Hepatic stellate cell (primary cell): ENCODE measurements at regions not wholly inside any gene's neighbourhood (a gene's known extent, or its start where the extent isn't known, plus 50 kb on each side); places are given as distances from the start of the nearest gene placed in this dataset.
"Not testable (repeated sequence)": the region's sequence is repeated elsewhere in the genome, so short reads cannot be mapped to it uniquely, and the experiment has no call there.

Experiments used
- DNase-seq: peaks from one replicate; pipeline ENCODE4 v3.0.0; 2011; ENCODE audit warnings: low spot score

DNA sequence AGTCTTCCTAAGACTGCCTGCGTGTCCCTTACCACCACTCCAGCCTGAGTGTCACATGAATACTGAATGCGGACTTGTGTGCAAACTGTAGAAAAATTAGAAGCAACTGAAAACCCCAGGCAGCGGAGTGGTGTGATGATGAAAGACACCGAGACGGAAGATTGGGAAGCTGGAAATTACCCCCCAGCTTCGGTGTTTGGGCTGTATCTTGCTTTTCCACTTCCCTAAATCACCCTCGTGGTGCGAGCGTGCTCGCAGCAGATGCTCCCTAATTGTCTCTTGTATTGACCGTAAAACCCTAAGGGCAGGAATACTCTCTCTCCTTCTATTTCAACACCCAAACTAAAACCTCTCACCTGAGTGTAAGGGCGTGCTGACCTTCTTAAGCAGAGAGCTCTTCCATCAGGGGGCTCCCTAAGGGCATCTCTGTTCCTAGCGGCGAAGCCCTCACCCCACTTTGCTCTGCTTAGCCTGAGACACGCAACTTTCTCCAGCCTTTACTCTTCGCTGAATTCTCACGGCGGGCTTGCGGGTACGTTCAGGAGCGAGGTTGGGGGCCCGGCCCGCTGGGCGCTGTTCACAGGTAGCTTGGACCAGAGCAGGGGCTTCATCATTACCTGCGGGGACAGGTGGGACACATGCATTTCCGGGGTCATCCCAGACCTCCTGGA, 62.4 kb downstream of the CRYBB2 start:
- DNase-seq, result no peak

DNA sequence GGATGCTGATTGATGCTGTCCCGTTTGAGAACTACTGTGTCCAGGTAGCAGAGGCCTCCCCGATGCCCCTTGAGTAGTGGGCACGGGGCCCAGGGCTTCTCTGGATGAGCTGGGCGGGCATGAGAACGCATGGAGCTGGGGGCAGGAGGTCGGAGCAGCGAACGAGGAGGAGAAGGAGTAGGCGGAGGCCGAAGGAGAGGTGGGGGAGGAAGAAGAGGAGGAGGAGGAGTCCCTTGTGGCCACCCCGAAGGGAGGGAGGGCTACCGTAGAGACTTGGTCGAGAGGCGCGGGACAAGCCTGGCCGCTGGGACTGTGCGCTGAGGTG, 62.9 kb downstream of the CRYBB2 start:
- DNase-seq, result no peak

DNA sequence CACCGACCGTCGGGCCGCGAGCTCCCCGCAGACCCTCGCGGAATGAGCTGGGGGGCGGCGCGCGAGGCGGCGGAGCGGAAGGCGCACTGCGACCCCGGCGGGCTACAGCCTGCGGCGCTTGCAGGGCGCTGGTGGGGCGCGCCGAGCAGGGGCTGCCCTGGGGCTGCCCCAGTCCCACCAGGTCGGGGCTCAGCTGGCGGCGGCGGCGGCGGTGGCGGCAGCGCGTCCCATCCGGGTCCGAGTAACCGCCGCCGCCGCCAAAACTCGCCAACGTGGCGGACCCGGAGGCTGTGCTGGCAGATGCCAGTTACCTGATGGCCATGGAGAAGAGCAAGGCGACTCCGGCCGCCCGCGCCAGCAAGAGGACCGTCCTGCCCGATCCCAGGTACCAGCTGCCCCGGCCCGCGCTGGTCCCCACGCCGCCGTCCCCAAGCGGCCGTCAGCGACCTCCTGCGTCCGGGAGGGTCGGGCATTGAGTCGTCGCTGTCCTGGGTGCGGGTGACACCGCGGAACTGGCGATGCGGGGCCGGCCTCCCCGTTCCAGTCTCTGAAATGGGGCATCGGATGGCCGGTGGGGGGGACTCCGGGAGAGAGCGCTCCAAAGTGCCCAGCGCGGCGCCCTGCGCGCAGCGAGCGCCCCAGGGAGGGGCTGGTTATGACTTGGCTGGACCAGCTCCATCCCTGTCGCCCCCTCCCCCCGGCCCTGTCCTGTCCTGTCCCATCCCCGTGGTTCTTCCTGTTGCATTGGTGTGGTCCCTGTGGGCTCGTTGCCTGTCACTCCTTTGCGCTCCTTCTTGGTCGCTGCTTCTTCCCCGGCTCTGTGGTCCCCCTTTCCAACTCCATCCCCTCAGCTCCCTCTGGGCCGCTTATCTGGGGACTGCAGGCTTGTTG, 63.5 kb downstream of the CRYBB2 start:
- no peak for DNase-seq

DNA sequence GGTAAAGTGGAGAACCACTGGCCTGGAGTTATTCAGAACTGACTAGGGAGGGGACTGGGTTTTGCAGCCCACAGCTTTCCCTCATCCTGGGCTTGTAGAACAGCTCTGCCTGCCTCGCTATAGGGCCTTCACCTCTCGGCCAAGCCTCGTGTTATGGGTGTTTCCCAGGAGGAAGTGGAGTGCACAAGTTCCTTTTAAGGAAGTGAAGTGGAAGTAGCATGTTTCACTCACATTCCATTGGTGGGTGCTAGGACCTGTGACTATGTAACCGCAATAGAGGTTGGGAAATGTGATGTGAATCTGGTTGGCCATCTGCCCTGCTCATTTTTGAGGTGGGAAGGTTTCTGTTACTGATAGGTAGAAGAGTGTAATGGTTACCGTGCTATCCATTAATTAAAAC, 69.0 kb downstream of the CRYBB2 start:
- DNase-seq, result not testable (repeated sequence)

DNA sequence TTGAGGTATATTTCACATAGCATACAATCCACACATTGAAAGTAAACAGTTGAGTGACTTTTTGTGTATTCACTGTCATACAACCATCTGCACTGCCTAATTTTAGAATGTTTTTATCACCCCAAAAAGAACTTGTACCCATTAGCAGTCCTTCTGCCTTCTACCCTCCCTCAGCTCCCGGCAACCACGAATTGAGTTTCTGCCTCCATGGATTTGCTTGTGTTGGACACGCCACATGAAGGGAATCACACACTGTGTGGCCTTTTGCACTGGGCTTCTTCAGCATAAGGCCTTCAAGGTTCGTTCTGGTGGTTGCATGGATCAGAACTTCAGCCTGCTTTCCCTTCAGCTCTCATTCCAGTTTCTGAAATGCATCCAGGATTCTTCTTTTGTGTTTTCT, 82.5 kb downstream of the CRYBB2 start:
- not testable (repeated sequence) for DNase-seq

DNA sequence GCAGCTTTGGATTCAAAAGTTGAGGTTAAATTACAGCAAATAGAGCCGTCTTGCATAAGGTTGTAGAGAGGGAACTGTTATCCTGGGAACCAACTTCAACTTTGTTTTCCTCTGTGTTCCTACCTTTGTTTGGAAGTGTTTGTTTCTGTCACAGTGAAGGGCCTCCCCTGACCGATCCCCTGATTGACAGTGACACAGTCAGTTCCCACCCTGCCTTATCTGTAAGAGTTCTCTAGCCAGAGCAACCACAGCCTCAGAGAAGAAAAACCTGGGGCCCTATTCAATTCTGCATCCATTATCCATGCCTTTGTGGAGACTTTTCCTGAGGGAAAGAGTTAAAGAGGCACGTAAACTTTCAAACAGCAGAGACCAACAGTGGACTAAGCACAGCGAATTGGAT, 90.1 kb downstream of the CRYBB2 start:
- DNase-seq, result not testable (repeated sequence)

DNA sequence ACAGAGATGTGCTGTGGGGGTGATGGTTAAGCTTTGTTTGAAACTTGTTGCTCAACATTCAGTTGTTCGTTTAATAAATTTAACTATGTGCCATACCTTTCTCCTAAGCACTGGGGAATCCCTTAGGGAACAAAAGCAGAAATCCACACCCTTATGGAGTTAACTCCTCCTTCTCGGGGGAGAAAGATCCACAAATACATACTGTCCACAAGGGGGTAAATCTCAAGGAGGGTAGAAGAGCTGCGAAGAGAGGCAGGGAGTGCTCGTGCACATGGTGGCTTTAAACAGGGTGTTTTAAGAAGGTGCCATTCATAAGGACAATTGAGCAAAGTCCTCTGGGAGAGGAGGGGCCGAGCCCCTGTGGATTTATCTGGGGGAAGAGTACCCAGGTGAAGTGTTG, 92.5 kb downstream of the CRYBB2 start:
- not testable (repeated sequence) for DNase-seq

DNA sequence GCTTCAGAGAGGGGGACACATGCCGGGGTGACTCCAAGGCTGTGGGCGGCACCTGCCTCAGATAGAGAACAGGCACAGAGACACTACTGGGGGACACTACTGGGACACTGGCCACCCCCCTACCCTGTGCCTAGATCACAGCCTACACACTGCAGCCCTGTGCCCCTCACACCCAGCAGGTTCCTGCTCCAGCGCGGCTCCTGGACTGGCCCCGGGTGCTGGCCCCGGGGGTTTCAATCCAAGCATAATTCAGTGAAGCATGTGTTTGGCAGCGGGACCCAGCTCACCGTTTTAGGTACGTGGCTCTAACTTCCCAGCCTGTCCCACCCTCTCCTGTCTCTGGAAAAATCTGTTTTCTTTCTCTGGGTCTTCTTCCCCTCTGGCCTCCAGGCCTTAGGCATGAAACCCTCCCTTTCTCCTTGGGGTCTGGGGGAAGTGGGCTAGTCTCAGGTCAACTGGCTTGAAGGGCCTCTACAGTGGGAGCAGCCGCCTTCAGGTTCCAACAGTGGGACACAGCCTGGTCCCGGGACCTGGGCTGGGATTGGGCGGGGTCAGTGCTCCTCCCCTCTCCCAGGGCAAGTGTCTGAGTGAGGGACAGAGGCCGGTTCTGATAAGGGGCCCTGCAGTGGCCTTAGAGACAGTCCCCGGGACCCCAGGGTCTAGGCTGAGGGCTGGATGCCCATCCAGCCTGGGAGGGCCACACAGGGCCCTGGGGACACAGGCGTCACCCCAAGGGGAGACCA, 98.8 kb downstream of the CRYBB2 start:
- DNase-seq, result no peak

DNA sequence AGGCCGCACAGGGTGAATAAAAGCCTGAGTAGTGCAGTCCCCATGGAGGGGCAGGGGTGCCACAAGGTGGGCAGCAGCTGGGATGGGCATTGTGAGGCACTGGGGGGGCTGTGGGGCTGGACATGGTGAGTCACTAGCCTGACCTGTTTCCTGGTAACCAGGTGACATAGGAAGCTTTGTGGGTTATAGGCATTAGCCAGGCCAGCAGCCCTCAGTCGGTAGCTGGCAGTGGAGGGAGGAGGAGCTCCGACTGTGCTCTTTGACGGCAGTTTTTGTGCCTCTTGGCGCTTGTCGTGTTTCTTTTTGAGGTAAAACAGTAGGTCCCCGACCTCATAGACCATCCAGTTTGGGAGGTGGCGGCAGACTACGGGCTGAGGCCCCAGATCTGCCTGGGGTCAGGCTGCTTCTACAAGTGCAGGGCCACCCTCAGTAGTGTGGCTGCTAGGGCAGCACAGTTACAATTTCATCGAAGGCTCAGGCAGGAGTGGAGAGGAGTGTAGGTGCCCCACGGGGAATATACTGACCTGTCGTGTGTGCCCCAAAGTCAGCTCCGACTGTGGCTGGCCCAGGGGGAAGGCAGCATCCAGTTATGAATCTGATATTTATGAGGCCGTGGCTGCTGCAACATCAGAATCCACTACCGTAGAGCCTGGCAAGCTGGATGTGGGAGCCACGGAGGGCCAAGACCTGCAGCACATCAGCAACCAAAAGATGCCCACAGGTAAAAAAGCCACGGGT, 107.7 kb downstream of the CRYBB2 start:
- DNase-seq, result no peak

DNA sequence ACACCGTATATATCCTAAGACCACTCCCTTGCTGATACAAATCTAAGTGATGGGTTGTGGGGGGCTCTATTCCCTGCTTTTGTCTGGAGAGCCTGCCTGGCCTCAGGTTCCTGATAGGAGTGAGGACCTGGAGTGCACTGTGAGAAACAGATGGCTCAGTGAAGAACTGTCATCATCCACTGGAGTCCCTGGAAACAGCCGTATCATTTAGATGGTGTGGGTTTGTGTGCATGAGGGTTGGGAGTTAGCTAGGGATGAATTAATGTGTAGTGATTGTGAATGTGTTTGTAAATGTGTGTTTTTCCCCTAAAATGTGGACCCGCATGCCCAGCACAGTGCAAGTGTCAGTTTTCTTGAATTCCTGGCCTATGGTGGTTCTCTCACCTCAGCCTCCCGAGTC, 111.6 kb downstream of the CRYBB2 start:
- no peak for DNase-seq

DNA sequence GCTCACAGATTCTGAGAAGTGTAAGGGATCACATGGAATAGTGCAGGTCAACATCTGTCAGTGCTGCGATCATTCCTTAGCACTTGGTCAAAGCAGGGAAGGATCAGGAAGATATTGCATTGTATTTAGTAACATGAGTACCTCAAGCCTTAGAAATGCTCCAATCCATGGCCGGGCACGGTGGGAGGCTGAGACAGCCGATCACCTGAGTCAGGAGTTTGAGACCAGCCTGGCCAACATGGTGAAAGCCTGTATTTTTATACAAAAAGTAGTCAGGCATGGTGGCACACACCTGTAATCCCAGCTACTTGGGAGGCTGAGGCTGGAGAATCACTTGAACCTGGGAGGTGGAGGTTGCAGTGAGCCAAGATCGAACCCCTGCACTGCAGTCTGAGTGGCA, 112.5 kb downstream of the CRYBB2 start:
- DNase-seq, result not testable (repeated sequence)

DNA sequence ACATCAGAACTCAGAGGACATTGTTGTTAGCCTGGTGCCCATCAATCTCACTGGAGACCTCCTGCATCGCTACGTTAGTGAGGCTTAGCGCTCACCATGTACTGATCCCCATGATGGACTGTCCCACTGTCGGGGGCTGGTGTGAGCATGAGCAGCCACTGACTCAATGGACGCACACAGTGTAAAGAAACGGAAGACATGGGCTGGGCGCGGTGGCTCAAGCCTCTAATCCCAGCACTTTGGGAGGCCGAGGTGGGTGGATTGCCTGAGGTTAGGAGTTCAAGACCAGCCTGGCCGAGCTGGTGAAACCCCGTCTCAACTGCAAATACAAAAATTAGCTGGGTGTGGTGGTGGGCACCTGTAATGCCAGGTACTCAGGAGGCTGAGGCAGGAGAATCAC, 112.9 kb downstream of the CRYBB2 start:
- no peak for DNase-seq

DNA sequence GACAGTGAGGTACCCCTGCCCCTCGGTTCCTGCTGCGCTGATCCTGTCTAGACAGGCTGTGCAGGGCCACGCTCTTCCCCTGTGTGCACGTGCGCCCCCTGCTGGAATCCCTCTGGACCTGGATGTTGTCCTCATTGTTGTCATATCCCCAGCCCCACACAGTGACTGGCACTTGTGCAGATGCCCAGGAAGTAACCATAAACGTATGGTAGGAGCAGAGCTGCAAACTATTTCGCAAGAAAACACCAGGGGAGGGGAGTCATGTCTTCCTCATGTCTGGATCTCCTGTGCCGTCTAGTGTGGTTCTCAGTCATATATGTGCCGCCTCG, 114.7 kb downstream of the CRYBB2 start:
- DNase-seq, result no peak

DNA sequence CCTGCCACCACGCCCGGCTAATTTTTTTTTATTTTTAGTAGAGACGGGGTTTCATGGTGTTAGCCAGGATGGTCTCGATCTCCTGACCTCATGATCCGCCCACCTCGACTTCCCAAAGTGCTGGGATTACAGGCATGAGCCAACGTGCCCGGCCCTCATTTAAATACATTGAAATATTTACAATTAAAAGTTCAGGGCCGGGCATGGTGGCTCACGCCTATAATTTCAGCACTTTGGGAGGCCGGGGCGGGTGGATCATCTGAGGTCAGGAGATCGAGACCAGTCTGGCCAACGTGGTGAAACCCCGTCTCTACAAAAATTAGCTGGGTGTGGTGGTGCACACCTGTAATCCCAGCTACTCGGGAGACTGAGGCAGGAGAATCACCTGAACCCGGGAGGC, 115.2 kb downstream of the CRYBB2 start:
- not testable (repeated sequence) for DNase-seq

DNA sequence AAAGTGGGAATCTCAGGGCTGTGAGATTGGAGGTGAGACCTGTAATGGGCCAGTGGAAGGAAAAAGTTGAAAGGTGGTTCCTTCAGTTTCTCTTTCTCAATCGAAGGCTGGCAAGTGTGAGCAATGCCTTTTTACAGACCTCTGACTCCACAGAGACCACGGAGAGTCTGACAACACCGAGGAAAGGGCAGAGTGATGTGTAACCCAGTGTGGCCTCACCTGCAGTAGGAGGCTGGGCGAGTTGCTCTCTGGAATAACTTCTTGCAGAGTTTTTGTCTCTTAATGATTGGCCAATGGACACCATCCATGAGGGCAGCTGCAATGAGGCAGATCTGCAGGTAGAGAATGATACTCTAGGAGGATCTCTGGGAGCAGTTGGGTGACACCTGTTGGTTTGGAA, 115.8 kb downstream of the CRYBB2 start:
- DNase-seq, result not testable (repeated sequence)

DNA sequence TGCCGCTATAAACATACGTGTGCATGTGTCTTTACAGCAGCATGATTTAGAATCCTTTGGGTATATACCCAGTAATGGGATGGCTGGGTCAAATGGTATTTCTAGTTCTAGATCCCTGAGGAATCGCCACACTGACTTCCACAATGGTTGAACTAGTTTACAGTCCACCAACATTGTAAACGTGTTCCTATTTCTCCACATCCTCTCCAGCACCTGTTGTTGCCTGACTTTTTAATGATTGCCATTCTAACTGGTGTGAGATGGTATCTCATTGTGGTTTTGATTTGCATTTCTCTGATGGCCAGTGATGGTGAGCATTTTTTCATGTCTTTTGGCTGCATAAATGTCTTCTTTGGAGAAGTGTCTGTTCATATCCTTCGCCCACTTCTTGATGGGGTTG, 121.1 kb downstream of the CRYBB2 start:
- DNase-seq, result not testable (repeated sequence)

DNA sequence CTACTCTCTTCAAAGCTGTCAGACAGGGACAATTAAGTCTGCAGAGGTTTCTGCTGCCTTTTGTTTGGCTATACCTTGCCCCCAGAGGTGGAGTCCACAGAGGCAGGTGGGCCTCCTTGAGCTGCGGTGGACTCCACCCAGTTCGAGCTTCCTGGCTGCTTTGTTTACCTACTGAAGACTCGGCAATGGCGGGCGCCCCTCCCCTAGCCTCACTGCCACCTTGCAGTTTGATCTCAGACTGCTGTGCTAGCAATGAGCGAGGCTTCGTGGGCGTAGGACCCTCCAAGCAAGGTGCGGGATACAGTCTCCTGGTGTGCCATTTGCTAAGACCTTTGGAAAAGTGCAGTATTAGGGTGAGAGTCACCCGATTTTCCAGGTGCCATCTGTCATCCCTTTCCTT, 124.9 kb downstream of the CRYBB2 start:
- not testable (repeated sequence) for DNase-seq

DNA sequence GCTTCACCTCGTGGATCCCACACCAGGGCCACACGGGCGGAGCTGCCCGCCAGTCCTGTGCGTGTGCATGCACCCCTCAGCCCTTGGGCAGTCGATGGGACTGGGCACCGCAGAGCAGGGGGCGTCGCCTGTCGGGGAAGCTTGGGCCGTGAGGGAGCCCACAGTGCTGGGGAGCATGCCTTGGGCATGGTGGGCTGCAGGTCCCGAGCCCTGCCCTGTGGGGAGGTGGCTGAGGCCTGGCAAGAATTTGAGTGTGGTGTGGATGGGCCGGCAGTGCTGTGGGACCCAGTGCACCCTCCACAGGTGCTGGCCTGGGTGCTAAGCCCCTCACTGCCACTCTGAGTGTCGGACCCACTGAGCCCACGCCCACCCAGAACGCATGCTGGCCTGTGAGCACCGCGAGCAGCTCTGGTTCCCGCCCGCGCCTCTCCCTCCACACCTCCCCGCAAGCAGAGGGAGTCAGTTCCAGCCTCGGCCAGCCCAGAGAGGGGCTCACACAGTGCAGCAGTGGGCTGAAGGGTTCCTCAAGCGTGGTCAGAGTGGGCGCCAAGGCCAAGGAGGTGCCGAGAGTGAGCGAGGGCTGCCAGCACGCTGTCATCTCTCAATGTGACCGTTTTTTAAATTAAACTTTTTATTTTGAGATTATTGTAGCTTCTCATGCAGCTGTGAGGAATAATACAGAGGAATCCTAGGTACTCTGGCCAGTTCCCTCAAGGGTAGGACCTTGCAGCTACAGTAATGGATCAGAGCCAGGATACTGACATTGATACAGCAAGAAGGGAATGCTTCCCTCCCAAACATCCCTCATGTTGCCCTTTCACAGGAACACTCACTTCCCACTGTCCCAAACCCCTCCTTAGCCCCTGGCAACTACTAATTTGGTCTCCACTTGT, 127.7 kb downstream of the CRYBB2 start:
- DNase-seq, result no peak

DNA sequence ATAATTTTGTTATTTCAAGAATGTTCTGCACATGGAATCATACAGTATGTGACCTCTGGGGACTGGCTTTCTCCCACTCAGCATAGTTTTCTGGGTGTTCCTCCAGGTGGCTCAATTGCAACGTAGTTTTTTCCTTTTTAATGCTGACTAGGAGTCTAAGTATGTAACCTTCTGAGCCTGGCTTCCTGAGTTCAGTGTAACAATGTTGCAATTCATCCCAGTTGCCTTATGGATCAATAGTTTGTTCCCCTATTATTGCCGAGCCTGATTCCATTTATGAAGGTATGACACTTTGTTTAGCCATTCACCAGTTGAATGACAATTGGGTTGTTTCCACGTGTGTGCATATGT, 128.3 kb downstream of the CRYBB2 start:
- DNase-seq, result no peak

DNA sequence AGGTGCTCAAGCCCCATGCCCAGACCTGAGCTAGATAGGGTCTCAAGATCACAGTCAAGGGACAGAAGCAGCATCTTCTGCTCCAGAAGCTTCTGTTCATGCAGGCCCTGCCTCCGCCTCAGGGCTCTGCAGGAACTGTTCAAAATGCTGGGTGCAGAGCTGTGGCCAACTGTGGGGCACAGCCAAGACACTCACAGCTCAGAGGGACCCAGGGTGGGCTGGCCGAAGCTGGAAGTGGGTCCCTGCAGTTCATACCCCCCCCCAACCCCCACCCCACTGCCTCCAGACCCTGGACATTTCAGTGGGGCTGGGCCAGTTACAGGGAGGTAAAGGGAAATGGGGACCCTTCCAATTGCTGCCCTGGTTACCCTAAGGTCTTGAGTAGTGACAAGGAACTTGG, 129.0 kb downstream of the CRYBB2 start:
- no peak for DNase-seq

DNA sequence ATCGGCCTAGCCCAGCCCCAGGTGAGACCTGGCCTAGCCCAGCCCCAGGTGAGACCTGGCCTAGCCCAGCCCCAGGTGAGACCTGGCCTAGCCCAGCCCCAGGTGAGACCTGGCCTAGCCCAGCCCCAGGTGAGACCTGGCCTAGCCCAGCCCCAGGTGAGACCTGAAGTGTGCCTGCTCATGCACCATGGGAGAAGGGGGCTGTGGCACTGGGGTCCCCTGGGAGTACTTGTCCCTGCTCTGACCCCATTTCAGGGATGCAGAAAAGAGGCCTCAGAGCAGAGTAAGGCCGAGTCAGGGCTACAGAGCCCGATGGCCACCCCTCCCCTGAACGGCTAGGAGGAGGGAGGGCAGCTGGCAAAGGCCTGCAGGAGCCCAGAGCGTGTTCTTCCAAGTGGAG, 129.6 kb downstream of the CRYBB2 start:
- not testable (repeated sequence) for DNase-seq
